HUES64 (cell line): ENCODE measurements at regions not wholly inside any gene's neighbourhood (a gene's known extent, or its start where the extent isn't known, plus 50 kb on each side); places are given as distances from the start of the nearest gene placed in this dataset.

ENCODE experiments used
- H3K27ac ChIP-seq: 2 replicates; pipeline ENCODE4 v1.7.0; 2013; ENCODE audit warnings: low read depth, low read length, inconsistent platforms
- H3K27me3 ChIP-seq: 2 replicates; pipeline ENCODE4 v1.6.1; 2013; ENCODE audit warnings: mild to moderate bottlenecking, low read length; ENCODE audit not compliant: insufficient read depth
- H3K36me3 ChIP-seq: 2 replicates; pipeline ENCODE4 v1.6.1; 2013; ENCODE audit warnings: mild to moderate bottlenecking, low read length; ENCODE audit not compliant: insufficient read depth
- H3K4me1 ChIP-seq: 2 replicates; pipeline ENCODE4 v1.6.1; 2013; ENCODE audit warnings: mild to moderate bottlenecking, low read length, moderate library complexity; ENCODE audit not compliant: insufficient read depth
- H3K4me3 ChIP-seq: 2 replicates; pipeline ENCODE4 v1.5.1; 2013; ENCODE audit warnings: mild to moderate bottlenecking, low read length, moderate library complexity
- H3K9ac ChIP-seq: 2 replicates; pipeline ENCODE4 v1.6.1; 2013; ENCODE audit warnings: mild to moderate bottlenecking, low read depth, low read length
- H3K9me3 ChIP-seq: 2 replicates; pipeline ENCODE4 v1.6.1; 2013; ENCODE audit warnings: low read depth, low read length; ENCODE audit not compliant: insufficient read depth
- WGBS: fragments of 150-250, 120-280 bp; methylation state at CpG from one replicate; pipeline ENCODE4 v1.1.7; 2013; ENCODE audit warnings: missing lambda C conversion rate; 5-methylcytosine and 5-hydroxymethylcytosine counted together

DNA sequence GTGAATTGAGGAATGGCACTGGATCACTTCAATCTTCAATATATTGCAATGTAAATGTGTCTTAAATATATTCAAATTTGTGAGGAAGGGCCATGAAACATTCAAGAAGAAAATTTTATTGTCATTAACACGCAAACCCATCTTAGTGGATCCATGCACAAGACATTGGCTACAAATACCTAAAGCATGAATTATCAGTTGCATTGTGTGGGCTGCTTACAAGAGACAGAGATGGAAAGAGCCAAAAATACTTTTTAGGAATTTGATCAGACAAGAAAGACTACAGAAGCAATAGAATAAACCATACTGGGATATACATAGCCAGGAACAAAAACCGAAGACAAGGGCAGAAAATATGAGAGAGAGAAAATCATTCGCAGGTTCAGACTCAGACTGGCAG lies 616.2 kb upstream of the GRIA3 start:
- no peaks in the 10 kb centered on the region for H3K27me3 ChIP-seq
- 100% methylated on average over 2 of the region's 3 CpGs for WGBS
- no peak overlapping the region for H3K27ac ChIP-seq
- H3K9me3 ChIP-seq, result no peaks in the 10 kb centered on the region
- no peak overlapping the region for H3K9ac ChIP-seq
- no peaks in the 10 kb centered on the region for H3K4me1 ChIP-seq
- H3K36me3 ChIP-seq, result no peaks in the 10 kb centered on the region
- H3K4me3 ChIP-seq, result no peak overlapping the region

DNA sequence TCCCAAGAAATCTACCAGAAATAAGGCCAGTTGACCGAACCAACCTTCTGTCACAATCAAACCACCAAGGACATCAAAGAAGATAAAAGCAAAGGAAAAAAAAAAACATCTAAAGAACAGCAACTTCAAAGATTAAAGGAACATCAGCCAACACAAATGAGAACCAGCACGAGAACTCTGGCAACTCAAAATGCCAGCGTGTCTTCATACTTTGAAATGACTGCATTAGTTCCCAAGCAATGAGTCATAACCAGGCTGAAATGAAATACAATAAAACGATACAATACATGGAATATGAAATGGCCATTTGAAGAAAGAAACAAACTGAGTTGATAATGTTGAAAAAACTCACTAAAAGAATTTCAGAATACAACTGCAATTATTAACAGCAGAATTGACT lies 611.6 kb upstream of the GRIA3 start:
- H3K9ac ChIP-seq, result no peak overlapping the region
- no peak overlapping the region for H3K27ac ChIP-seq
- 97% methylated on average over 4 of the region's 4 CpGs for WGBS
- H3K27me3 ChIP-seq, result no peaks in the 10 kb centered on the region
- H3K4me1 ChIP-seq, result no peaks in the 10 kb centered on the region
- no peak overlapping the region for H3K4me3 ChIP-seq
- no peaks in the 10 kb centered on the region for H3K9me3 ChIP-seq
- no peaks in the 10 kb centered on the region for H3K36me3 ChIP-seq

DNA sequence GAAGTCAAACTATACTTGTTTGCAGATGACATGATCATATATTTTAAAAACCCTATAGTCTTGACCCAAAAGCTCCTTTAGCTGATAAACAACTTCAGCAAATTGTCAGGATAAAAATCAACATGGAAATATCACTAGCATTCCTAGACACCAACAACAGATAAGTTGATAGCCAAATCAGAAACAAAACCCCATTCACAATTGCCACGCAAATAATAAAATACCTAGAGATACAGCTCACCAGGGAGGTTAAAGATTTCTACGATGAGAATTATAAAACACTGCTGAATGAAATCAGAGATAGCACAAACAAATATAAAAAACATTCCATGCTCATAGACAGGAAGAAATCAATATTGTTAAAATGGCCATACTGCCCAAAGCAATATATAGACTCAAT lies 605.0 kb upstream of the GRIA3 start:
- Histone ChIP-seq H3K36me3 (no peaks in the 10 kb centered on the region), H3K9me3 (no peaks in the 10 kb centered on the region), H3K27ac (no peak overlapping the region), H3K4me3 (no peak overlapping the region), H3K4me1 (no peaks in the 10 kb centered on the region), H3K9ac (no peak overlapping the region), H3K27me3 (no peaks in the 10 kb centered on the region)
- 83% methylated on average over 1 of the region's 2 CpGs for whole genome bisulfite sequencing

DNA sequence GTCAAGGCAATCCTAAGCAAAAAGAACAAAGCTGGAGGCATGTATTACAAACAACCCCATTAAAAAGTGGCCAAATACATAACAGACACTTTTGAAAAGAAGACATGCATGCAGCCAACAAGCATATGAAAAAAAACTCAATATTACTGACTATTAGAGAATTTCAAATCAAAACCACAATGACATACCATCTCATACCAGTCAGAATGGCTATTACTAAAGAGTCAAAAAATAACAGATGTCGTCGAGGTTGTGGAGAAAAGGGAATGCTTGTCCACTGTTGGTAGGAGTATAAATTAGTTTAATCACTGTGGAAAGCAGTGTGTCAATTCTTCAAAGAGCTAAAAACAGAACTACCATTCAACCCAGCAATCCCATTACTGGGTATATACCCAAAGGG lies 604.6 kb upstream of the GRIA3 start:
- Histone ChIP-seq H3K27ac (no peak overlapping the region), H3K36me3 (no peaks in the 10 kb centered on the region), H3K9ac (no peak overlapping the region), H3K4me3 (no peak overlapping the region), H3K27me3 (no peaks in the 10 kb centered on the region), H3K9me3 (no peaks in the 10 kb centered on the region), H3K4me1 (no peaks in the 10 kb centered on the region)
- WGBS, result no CpG with 5 or more reads among the region's 2 CpGs

DNA sequence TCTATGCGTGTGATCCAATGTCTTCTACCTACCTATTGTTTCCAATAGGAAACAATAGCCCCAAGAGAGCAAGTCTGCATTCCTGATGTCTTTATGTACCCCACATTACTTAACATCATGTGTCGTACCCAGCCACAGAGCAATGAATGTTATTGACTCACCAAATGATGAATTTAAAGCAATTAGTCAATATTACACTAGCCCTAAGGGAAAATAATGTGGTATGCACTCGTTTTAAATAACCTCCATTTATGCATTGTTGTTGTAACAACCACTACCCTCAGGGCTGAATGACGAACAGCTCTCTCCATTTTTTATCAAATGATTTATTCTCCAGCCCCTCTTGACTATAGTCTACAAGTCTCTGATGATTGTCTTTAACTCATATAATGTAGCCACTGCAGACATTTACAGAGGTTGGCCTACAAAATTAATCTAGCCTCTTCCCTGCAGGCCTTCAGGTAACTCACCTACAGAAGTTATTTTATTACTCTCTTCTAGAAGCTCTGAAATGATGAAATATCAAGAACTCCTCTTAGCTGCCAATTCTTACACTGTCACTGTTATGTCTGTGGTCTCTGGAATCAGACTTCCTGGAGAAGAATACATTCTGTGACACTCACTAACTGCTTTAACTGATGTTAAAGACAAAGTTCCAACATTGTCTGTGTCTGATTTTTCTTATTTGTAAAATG lies 601.7 kb upstream of the GRIA3 start:
- Histone ChIP-seq H3K4me1 (no peaks in the 10 kb centered on the region), H3K4me3 (no peak overlapping the region), H3K27me3 (no peaks in the 10 kb centered on the region), H3K9ac (no peak overlapping the region), H3K9me3 (no peaks in the 10 kb centered on the region), H3K27ac (no peak overlapping the region), H3K36me3 (no peaks in the 10 kb centered on the region)
- 94% methylated on average over 4 of the region's 4 CpGs for WGBS

DNA sequence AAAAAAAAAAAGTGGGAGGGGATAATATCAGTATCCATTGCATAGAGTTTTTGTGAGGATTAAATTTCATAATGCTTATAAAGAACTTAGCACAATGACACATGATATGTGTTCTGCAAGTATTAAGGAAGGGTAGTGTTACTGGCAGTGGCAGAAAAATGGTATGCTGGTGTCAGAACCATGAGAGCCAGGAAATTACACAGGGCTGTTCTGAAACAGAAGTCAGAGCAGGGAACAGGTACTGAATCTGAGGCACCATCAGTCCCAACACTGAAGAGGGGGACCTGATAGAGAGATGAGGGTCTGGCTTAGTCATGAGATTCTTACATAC lies 601.1 kb upstream of the GRIA3 start:
- no peak overlapping the region for H3K27ac ChIP-seq
- H3K4me3 ChIP-seq, result no peak overlapping the region
- no peaks in the 10 kb centered on the region for H3K9me3 ChIP-seq
- no peaks in the 10 kb centered on the region for H3K36me3 ChIP-seq
- H3K4me1 ChIP-seq, result no peaks in the 10 kb centered on the region
- no peak overlapping the region for H3K9ac ChIP-seq
- H3K27me3 ChIP-seq, result no peaks in the 10 kb centered on the region

DNA sequence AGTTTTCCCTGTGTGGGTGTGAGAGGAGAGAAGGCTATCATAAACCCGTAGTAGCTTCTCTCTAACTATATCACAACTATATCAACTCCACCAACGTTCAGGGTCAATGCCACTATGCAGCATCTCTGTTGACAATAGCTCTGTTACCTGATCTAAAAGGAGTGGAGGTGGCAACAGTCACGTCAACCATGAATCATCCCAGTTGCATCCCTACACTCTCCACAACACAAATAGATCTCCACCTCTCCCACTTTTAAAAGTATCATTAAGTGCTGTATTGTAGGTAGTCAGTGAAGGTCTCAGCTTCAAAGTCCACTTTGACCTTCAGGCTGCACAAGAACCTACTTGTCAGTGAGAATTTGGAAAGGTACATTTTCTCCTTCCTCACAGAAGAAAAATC lies 600.5 kb upstream of the GRIA3 start:
- no peaks in the 10 kb centered on the region for H3K9me3 ChIP-seq
- H3K9ac ChIP-seq, result no peak overlapping the region
- no peaks in the 10 kb centered on the region for H3K36me3 ChIP-seq
- H3K4me1 ChIP-seq, result no peaks in the 10 kb centered on the region
- WGBS, result 86% methylated on average over 1 of the region's 3 CpGs
- H3K27ac ChIP-seq, result no peak overlapping the region
- no peaks in the 10 kb centered on the region for H3K27me3 ChIP-seq
- no peak overlapping the region for H3K4me3 ChIP-seq

DNA sequence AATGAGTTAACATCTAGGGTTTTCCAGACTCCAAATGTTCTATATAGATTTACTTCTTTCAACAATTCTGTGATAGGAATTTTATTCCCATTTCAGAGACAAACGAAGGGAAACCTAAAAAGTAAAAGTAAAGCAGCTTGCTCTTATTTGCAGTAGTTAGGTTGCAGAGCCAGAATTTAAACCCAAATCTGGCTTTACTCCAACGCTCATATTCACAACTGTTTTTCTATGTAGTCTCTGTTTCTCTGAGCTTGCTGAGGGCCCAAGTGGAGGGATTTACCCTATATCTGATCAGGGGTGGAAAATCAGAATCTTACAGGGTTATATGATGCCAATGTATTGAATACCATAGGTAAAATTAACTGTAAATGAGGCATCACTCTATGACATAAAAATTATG lies 599.1 kb upstream of the GRIA3 start:
- Histone ChIP-seq H3K36me3 (no peaks in the 10 kb centered on the region), H3K27me3 (no peaks in the 10 kb centered on the region), H3K27ac (no peak overlapping the region), H3K4me1 (no peaks in the 10 kb centered on the region), H3K9ac (no peak overlapping the region), H3K9me3 (no peaks in the 10 kb centered on the region), H3K4me3 (no peak overlapping the region)
- WGBS, result 94% methylated on average over 2 of the region's 2 CpGs

DNA sequence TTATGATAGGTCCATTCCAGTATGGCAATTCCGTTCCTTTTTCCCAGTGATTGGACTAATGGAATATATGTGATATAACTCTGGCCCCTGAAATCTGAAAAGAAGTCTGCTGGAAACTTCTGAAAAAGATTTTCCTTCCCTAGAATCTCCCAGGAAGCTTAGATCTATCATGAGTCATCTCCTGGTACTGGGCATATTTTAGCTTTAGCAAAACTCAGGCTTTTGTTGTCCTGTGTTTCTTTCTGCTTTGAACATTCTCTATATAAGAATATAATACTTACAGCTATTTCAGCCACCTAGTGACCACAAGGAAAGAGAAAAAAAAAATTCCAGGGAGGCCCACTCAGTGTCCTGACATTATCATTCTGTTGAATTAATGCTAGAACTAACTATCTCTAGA lies 597.2 kb upstream of the GRIA3 start:
- Histone ChIP-seq H3K4me3 (no peak overlapping the region), H3K9me3 (no peaks in the 10 kb centered on the region), H3K4me1 (peaks cover 9% of the 10 kb centered on the region; the same call in 1 of the 2 replicates), H3K9ac (no peak overlapping the region), H3K36me3 (no peaks in the 10 kb centered on the region), H3K27me3 (no peaks in the 10 kb centered on the region), H3K27ac (no peak overlapping the region)
- 100% methylated on average over 1 of the region's 1 CpG for WGBS

DNA sequence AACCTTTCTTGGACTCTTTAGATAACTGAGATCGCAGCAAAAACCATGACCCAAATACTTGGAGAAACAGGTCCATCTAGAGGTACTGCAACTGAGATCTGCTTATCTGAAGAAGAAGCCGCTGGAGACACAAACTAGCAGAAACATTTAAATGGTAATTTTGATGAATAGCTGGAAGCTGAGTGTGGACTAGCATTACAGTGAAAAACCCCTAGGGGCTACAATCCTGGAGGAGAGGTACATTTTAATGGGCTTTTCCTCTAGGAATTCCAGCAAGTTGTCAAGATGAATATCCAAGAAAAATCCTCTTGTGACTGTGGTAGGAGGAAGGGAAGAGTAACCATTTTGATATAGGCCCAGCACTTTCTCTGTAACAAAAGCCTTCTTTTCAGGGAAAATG lies 592.5 kb upstream of the GRIA3 start:
- WGBS, result 25% methylated on average over 2 of the region's 2 CpGs
- H3K4me1 ChIP-seq, result peaks cover 15% of the 10 kb centered on the region; the same call in 1 of the 2 replicates
- H3K36me3 ChIP-seq, result no peaks in the 10 kb centered on the region
- H3K27me3 ChIP-seq, result no peaks in the 10 kb centered on the region
- H3K9ac ChIP-seq, result no peak overlapping the region
- peak overlapping the region; percentile 60; the same call in 1 of the 2 replicates for H3K27ac ChIP-seq
- no peaks in the 10 kb centered on the region for H3K9me3 ChIP-seq
- no peak overlapping the region for H3K4me3 ChIP-seq

DNA sequence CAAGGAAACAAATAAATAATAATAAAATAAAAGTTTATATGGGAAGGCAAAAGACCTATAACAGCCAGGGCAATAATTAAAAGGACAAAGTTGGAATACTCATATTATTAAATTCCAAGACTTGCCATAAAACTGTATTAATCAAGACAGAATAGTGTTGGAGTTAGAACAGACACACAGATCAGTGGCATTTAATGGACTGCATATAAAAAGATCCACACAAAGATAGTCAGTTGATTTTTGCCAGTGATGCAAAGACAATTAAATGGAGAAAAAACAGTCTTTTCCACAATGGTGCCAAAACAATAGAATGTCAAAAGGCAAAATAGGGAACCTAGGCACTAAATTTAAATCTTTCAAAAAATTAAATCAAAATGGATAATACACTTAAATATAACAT lies 587.1 kb upstream of the GRIA3 start:
- H3K4me1 ChIP-seq, result peaks cover 4% of the 10 kb centered on the region; the same call in 1 of the 2 replicates
- no peak overlapping the region for H3K4me3 ChIP-seq
- H3K9me3 ChIP-seq, result no peaks in the 10 kb centered on the region
- no peak overlapping the region for H3K27ac ChIP-seq
- no peak overlapping the region for H3K9ac ChIP-seq
- H3K36me3 ChIP-seq, result no peaks in the 10 kb centered on the region
- no peaks in the 10 kb centered on the region for H3K27me3 ChIP-seq

DNA sequence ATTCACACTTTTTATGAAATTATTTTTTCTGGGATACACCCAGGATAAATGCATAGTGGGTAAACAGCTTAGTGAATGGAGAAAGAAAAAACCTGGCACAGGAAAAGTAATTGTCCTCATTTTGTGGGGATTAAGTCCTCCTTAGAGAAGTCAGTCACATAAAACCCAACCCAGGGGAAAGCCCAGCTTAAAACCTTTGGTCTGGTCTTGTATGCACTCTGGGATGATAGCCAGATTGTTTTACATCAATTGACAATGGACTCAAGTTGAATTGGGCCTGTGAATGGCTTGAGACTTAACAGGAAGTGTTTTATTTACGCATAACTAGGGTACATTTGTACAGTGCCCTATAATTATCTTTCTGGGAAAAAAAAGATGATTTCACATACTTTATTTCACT lies 561.3 kb upstream of the GRIA3 start:
- no peak overlapping the region for H3K4me3 ChIP-seq
- no CpG with 5 or more reads among the region's 1 CpG for WGBS

More for the DNA sequence above, 561.3 kb upstream of the GRIA3 start:
- Histone ChIP-seq H3K36me3 (no peaks in the 10 kb centered on the region), H3K27ac (no peak overlapping the region), H3K9me3 (no peaks in the 10 kb centered on the region), H3K4me1 (peaks cover 5% of the 10 kb centered on the region; the same call in 1 of the 2 replicates), H3K9ac (no peak overlapping the region), H3K27me3 (no peaks in the 10 kb centered on the region)
